ENCODE measurements at regions not wholly inside any gene's neighbourhood (a gene's known extent, or its start where the extent isn't known, plus 50 kb on each side); places are given as distances from the start of the nearest gene placed in this dataset.

- DNase-seq (ENCODE audit: low spot score) (no peak), ATAC-seq (no peak)
- peaks cover 79% of the 10 kb centered on the region for H3K4me1 Mint-ChIP-seq
- H3K27ac Mint-ChIP-seq, result peak overlapping the region; percentile 96
- peaks cover 19% of the 10 kb centered on the region for H3K9me3 Mint-ChIP-seq
- H3K4me3 Mint-ChIP-seq, result peak overlapping the region; percentile 47
- POLR2A ChIA-PET, result no interaction called here
- CTCF ChIA-PET, result interaction anchor here (0.6 to 1.5 kb wide), 3 partner anchors 134 to 540 kb away, joined by 3 to 6 read pairs (median 4); no protein-coding TSS in a partner anchor
- H3K36me3 Mint-ChIP-seq, result peaks cover 25% of the 10 kb centered on the region
- TF ChIP-seq ZNF219 (CRISPR knock-in tag; IDR thresholded peaks at IDR 0.05; ENCODE audit: borderline replicate concordance) (no peak), ZNF425 (CRISPR knock-in tag; conservative IDR thresholded peaks at IDR 0.05) (no peak), FOXK1 (CRISPR knock-in tag; IDR thresholded peaks at IDR 0.05) (no peak), ZNF263 (CRISPR knock-in tag; IDR thresholded peaks at IDR 0.05; ENCODE audit: low read depth) (no peak), SMAD3 (CRISPR knock-in tag; IDR thresholded peaks at IDR 0.05; ENCODE audit: borderline replicate concordance) (no peak), ZNF532 (CRISPR knock-in tag; IDR thresholded peaks at IDR 0.05; ENCODE audit: borderline replicate concordance) (no peak), ETV6 (CRISPR knock-in tag; IDR thresholded peaks at IDR 0.05) (no peak), OVOL2 (CRISPR knock-in tag; IDR thresholded peaks at IDR 0.05; ENCODE audit: borderline replicate concordance) (no peak), E2F5 (CRISPR knock-in tag; IDR thresholded peaks at IDR 0.05) (no peak), ZNF671 (CRISPR knock-in tag; IDR thresholded peaks at IDR 0.05) (no peak), ATF3 (CRISPR knock-in tag; conservative IDR thresholded peaks at IDR 0.05) (no peak), E2F4 (CRISPR knock-in tag; IDR thresholded peaks at IDR 0.05; ENCODE audit: borderline replicate concordance, low read depth) (no peak)
- H3K27me3 Mint-ChIP-seq (ENCODE audit: low read depth), result peaks cover 4% of the 10 kb centered on the region
Measured at GRCh38 chr6:14381829-14382677, 264.5 kb downstream of the CD83 start.

- CTCF ChIA-PET, result interaction anchor here (1.5 kb wide), 1 partner anchor 254 kb away, joined by 3 read pairs; no protein-coding TSS in a partner anchor
- POLR2A ChIA-PET, result no interaction called here
- TF ChIP-seq ETV6 (CRISPR knock-in tag; IDR thresholded peaks at IDR 0.05), result peak; percentile 99
- 0 out of 2 replicates have a peak, but pooled peaks have one; percentile 81 for TF ChIP-seq ZNF512 (CRISPR knock-in tag; IDR thresholded peaks at IDR 0.05; ENCODE audit: borderline replicate concordance)
- TF ChIP-seq USF1 (CRISPR knock-in tag; IDR thresholded peaks at IDR 0.05), result no peak
- no peak overlapping the region for H3K4me3 Mint-ChIP-seq
- H3K4me1 Mint-ChIP-seq, result peaks cover 80% of the 10 kb centered on the region
- H3K27ac Mint-ChIP-seq, result peak overlapping the region; percentile 96
- H3K9me3 Mint-ChIP-seq, result peaks cover 12% of the 10 kb centered on the region
- no peaks in the 10 kb centered on the region; the same call in 1 of the 2 replicates for H3K27me3 Mint-ChIP-seq (ENCODE audit: low read depth)
- peaks cover 18% of the 10 kb centered on the region for H3K36me3 Mint-ChIP-seq
- no peak for ATAC-seq
- no peak for DNase-seq (ENCODE audit: low spot score)
Measured at GRCh38 chr6:14382678-14383236, 265.2 kb downstream of the CD83 start.
